ENCODE measurements at regions not wholly inside any gene's neighbourhood (a gene's known extent, or its start where the extent isn't known, plus 50 kb on each side); places are given as distances from the start of the nearest gene placed in this dataset.
"Not testable (repeated sequence)": the region's sequence is repeated elsewhere in the genome, so short reads cannot be mapped to it uniquely, and the experiment has no call there.

GRCh38 chr6:15001326-15001910 lies 244.5 kb upstream of the JARID2 start:
- no peak for DNase-seq

DNA sequence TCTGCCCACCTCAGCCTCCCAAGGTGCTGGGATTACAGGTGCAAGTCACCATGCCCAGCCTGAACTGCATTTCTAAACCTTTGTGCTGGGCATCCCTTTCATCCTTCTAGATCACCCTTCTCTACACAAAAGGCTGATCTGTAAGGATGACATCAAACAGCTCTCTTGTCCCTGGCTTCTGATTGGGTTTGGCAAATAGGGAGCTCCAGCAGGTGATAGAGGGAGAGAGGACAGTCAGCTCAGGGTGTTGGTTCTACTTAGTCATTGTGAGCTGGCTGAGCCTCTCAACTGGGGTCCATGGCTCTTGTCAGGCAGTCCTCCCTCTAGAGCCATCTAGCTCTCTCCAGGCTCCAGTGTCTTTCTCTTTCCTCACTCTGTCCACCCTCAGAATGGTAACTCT lies 237.6 kb upstream of the JARID2 start:
- no peak for DNase-seq

DNA sequence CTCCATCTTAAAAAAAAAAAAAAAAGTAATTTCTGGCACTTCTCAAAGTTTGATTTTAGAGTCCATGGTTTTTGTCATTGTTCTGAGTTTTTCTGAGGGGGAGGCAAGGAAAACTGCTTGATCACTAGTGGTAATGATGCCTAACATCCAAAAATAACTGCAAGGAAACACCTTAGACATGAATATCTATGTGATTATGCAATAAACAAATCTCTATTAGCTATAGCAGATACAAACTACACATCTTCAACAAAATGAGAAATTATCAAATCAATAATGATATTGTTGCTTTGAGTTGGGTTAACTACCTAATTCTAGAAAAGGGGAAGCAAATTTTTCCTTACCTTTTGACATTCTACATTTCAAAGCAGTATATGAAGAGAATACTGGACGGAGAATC lies 230.9 kb upstream of the JARID2 start:
- no peak for DNase-seq

DNA sequence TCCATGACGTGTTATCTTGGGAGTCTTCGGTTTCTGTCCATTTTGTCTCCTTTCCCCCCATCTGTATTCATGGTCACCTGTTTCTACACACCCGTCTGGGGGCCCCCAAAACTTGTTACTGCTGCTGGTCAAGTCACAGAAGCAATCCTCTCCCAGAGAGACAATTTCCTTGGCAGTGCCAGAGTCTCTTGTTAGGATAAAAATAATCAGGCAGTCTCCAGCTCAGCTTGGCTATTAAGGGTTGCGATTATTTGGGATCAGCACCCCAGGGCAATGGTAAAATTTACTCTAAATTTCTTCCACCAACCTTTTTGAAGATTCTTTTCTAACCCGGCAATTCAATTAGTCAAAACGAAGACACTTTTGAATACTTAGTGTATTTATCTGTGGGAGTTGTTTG lies 229.1 kb upstream of the JARID2 start:
- no peak for DNase-seq

DNA sequence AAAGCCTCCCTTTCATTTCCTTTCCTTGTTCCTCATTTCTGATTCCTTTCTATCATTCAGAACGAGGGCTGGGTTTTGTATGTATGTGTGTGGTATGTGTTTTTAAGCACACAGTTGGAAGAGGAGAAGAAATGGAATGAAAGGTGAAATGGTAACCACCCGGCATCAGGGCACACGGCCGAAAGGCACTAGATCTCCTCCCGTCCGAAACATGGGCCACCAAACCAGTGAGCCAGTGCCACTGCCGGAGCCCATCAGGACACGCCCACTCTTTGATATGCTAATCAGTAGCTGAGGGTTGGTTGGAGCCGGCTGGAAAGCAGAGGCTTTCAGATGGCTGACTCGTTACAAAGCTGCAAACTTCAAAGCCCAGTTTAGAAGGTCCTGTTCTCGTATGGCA lies 228.6 kb upstream of the JARID2 start:
- DNase-seq, result peak; percentile 2

GRCh38 chr6:15017803-15018202 lies 228.1 kb upstream of the JARID2 start:
- no peak for DNase-seq

DNA sequence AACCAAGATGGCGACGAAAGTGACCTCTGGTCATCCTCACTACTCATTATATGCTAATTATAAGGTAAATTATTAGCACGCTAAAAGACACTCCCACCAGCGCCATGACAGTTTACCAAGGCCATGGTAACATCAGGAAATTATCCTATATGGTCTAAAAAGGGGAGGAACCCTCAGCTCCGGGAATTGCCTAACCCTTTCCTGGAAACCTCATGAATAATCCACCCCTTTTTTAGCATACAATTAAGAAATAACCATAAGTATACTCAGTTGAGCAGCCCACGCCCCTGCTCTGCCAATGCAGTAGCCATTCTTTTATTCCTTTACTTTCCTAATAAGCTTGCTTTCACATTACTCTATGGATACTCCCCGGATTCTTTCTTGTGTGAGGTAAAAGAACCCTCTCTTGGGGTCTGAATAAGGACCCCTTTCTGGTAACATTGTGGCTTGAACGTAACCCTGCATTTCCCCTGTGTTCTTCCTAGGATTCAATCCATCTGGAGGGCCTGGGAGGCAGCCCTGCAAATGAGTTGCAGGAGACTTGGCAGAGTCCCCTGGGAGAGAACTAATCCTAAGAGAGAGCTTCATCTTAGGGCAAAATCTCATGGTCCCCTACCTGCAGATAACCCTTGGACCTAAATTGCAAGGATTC lies 225.6 kb upstream of the JARID2 start:
- DNase-seq, result no peak

GRCh38 chr6:15021074-15021473 lies 224.8 kb upstream of the JARID2 start:
- DNase-seq, result no peak

- not testable (repeated sequence) for DNase-seq
Measured at GRCh38 chr6:15023018-15023417, 222.9 kb upstream of the JARID2 start.

GRCh38 chr6:15023448-15023847 lies 222.4 kb upstream of the JARID2 start:
- DNase-seq, result peak; percentile 47

DNA sequence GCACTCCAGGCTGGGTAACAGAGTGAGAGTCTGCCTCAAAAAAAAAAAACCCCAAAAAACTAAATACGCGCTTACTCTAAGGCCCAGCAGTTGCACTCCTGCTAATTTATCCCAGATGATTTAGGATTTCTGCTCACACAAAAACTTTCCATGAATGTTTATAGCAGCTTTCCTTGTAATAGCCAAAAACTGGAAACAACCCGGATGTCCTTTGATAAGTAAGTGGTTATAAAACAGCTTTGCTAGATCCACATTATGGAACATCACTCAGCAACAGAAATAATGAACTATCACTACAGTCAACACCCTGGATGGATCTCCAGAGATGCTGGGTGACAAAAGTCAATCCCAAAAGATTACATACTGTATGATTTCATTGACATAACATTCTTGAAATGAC lies 220.4 kb upstream of the JARID2 start:
- no peak for DNase-seq

DNA sequence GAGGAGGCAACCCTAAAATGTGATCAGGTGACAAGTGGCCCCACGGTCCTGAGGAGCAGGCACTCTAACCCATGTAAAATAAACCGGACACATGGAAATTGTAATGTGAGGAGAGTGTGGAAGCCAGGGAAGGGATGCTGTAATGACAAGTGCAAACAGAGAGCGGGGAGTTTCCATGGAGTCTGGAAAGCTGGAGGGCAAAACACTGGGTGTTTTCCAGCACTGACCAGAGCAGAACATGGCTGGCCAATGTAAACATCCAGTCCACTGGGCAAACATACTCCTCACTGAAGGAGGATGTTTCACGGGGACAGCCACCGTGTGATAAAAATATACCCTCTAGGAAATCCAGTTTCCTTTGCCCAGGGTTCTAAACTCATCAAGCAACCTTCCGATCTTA lies 219.0 kb upstream of the JARID2 start:
- DNase-seq, result no peak

GRCh38 chr6:15027472-15027871 lies 218.4 kb upstream of the JARID2 start:
- DNase-seq, result no peak

- DNase-seq, result no peak
Measured at GRCh38 chr6:15032015-15032414, 213.9 kb upstream of the JARID2 start.

- DNase-seq, result no peak
Measured at GRCh38 chr6:15033850-15034203, 212.0 kb upstream of the JARID2 start.

GRCh38 chr6:15036690-15037245 lies 209.1 kb upstream of the JARID2 start:
- no peak for DNase-seq

GRCh38 chr6:15037253-15037652 lies 208.6 kb upstream of the JARID2 start:
- no peak for DNase-seq

DNA sequence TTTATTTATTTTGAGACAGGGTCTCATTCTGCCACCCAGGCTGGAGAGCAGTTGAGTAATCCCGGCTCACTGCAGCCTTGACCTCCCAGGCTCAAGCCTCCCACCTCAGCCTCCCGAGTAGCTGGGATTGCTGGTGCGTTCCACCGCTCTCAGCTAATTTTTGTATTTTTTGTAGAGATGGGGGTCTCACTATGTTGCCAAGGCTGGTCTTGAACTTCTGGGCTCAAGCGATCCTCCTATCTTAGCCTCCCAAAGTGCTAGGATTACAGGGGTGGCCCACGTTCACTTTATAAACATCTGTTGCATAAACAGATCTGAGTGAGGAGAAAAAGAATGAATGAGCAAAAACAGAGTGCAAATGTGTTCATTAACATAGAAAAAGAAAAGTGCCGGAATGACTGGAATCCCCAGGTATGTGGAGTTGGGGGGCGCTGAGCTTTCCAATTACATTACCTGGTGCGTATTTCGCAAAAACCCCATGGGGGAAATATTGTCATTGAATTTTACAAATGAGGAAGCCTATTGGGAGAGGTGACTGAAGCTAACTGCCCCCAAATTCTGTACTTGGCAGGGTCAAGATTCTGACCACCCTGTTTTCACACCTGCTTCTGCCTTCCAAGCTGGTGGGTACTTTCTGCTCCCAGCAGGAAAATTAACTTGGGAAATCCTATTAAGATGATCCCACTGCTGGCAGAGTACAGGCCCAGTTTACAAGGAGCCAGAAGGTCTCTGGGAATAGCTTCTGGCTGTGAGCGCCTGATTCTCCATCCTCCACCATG lies 207.7 kb upstream of the JARID2 start:
- DNase-seq, result no peak

- DNase-seq, result no peak
Measured at GRCh38 chr6:15039136-15039535, 206.7 kb upstream of the JARID2 start.

DNA sequence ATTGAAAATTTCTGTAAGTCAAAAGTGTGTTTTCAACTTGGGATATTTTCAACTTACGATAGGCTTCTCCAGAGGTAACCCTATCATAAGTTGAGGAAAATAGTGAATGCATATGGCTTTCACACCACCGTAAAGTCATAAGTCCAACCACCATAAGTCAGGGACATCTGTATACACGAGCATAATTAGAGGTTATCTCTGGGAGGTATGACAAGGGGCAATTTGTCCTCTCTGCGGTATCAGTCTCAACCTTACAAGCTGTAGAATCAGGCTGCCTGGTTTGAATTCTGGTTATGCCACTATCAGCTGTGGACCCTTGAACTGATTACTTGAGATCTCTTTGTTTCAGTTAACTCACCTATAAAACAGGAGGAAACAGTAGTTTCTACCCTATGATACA lies 202.9 kb upstream of the JARID2 start:
- no peak for DNase-seq

GRCh38 chr6:15044146-15044882 lies 201.6 kb upstream of the JARID2 start:
- DNase-seq, result no peak

GRCh38 chr6:15044948-15045347 lies 200.9 kb upstream of the JARID2 start:
- no peak for DNase-seq

GRCh38 chr6:15046751-15047150 lies 199.1 kb upstream of the JARID2 start:
- no peak for DNase-seq

Data from CD4-positive, alpha-beta T cell treated with Interleukin-21 for 1 hour (primary cell).